ENCODE measurements at regions not wholly inside any gene's neighbourhood (a gene's known extent, or its start where the extent isn't known, plus 50 kb on each side); places are given as distances from the start of the nearest gene placed in this dataset.

GRCh38 chr15:39300451-39301153 is 280.3 kb upstream of the THBS1 start:
- DNase-seq (ENCODE audit: low read depth) = no peak
- H3K4me3 ChIP-seq (ENCODE audit: low read depth, low read length) = no peak overlapping the region
- no peak for TF ChIP-seq CTCF (IDR thresholded peaks at IDR 0.05; ENCODE audit: insufficient read depth, low read depth, low read length, missing control alignments)

- TF ChIP-seq CTCF (IDR thresholded peaks at IDR 0.05; ENCODE audit: insufficient read depth, low read depth, low read length, missing control alignments) = no peak
- DNase-seq (ENCODE audit: low read depth) = no peak
- H3K4me3 ChIP-seq (ENCODE audit: low read depth, low read length) = no peak overlapping the region
Measured at GRCh38 chr15:39301589-39301999, 279.3 kb upstream of the THBS1 start.

- no peak overlapping the region for H3K4me3 ChIP-seq (ENCODE audit: low read depth, low read length)
- DNase-seq (ENCODE audit: low read depth) = no peak
- TF ChIP-seq CTCF (IDR thresholded peaks at IDR 0.05; ENCODE audit: insufficient read depth, low read depth, low read length, missing control alignments) = no peak
Measured at GRCh38 chr15:39302936-39303335, 277.9 kb upstream of the THBS1 start.

- TF ChIP-seq CTCF (IDR thresholded peaks at IDR 0.05; ENCODE audit: insufficient read depth, low read depth, low read length, missing control alignments) = no peak
- H3K4me3 ChIP-seq (ENCODE audit: low read depth, low read length) = no peak overlapping the region
- DNase-seq (ENCODE audit: low read depth) = no peak
Measured at GRCh38 chr15:39304201-39304841, 276.6 kb upstream of the THBS1 start.

GRCh38 chr15:39304931-39305728 is 275.7 kb upstream of the THBS1 start:
- no peak for TF ChIP-seq CTCF (IDR thresholded peaks at IDR 0.05; ENCODE audit: insufficient read depth, low read depth, low read length, missing control alignments)
- H3K4me3 ChIP-seq (ENCODE audit: low read depth, low read length) = no peak overlapping the region
- DNase-seq (ENCODE audit: low read depth) = no peak

- no peak for DNase-seq (ENCODE audit: low read depth)
- H3K4me3 ChIP-seq (ENCODE audit: low read depth, low read length) = no peak overlapping the region
- no peak for TF ChIP-seq CTCF (IDR thresholded peaks at IDR 0.05; ENCODE audit: insufficient read depth, low read depth, low read length, missing control alignments)
Measured at GRCh38 chr15:39310633-39311032, 270.2 kb upstream of the THBS1 start.

Data from GM12865 (cell line).